ENCODE measurements at regions not wholly inside any gene's neighbourhood (a gene's known extent, or its start where the extent isn't known, plus 50 kb on each side); places are given as distances from the start of the nearest gene placed in this dataset.

DNA sequence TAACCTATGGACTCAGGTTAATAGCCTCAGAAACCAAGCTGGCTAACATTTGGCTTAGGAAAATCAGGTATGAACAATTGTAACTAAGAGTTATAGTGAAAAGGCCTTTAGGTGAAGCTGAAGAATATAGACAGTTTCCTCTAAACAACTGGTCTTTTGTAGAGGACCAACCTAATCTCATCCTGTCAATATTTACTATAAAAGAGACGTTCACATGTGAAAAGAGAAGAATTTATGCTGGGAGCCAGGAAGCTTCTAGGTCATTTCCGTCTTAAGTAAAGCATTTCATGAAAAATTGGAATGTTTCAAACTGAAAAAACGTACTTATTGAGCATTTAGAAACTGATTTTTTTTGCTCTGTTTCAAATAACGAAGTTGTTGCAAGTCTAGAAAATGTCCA is 764.3 kb upstream of the GOLIM4 start (continued):
- TF ChIP-seq MAZ (IDR thresholded peaks at IDR 0.05; ENCODE audit: borderline replicate concordance, low read depth, low read length) (no peak), MAZ (CRISPR knock-in tag; IDR thresholded peaks at IDR 0.05; ENCODE audit: low read depth) (no peak), HNRNPL (IDR thresholded peaks at IDR 0.05; ENCODE audit: low read depth, low read length) (no peak), SMAD3 (CRISPR knock-in tag; IDR thresholded peaks at IDR 0.05) (peak; percentile 46; the same call in 1 of the 2 replicates), MAFF (IDR thresholded peaks at IDR 0.05; ENCODE audit: low read depth, low read length) (no peak), ZMAT3 (CRISPR knock-in tag; conservative IDR thresholded peaks at IDR 0.05) (no peak), KDM2A (CRISPR knock-in tag; IDR thresholded peaks at IDR 0.05; ENCODE audit: borderline replicate concordance, low read depth) (no peak), ZNF766 (CRISPR knock-in tag; IDR thresholded peaks at IDR 0.05; ENCODE audit: borderline replicate concordance) (no peak), GTF3A (CRISPR knock-in tag; conservative IDR thresholded peaks at IDR 0.05) (no peak), YY1 (IDR thresholded peaks at IDR 0.05; ENCODE audit: insufficient read depth, insufficient replicate concordance, low read depth, low read length) (no peak), ZNF891 (CRISPR knock-in tag; IDR thresholded peaks at IDR 0.05) (no peak), HMG20A (CRISPR knock-in tag; IDR thresholded peaks at IDR 0.05; ENCODE audit: borderline replicate concordance) (peak; percentile 46; the same call in 1 of the 2 replicates), ZFAT (CRISPR knock-in tag; conservative IDR thresholded peaks at IDR 0.05) (no peak), ZNF614 (CRISPR knock-in tag; IDR thresholded peaks at IDR 0.05; ENCODE audit: borderline replicate concordance) (no peak), CCDC6 (CRISPR knock-in tag; IDR thresholded peaks at IDR 0.05) (no peak)
- TF ChIP-seq, protein P1, sequence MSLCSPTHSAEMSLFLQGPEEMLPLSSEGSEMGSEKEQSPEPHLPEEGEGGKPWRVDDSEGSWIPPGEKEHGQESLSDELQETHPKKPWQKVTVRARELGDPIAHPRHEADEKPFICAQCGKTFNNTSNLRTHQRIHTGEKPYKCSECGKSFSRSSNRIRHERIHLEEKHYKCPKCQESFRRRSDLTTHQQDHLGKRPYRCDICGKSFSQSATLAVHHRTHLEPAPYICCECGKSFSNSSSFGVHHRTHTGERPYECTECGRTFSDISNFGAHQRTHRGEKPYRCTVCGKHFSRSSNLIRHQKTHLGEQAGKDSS (CRISPR knock-in tag; IDR thresholded peaks at IDR 0.05; ENCODE audit: borderline replicate concordance, low read depth): no peak
- TF ChIP-seq, protein P2, sequence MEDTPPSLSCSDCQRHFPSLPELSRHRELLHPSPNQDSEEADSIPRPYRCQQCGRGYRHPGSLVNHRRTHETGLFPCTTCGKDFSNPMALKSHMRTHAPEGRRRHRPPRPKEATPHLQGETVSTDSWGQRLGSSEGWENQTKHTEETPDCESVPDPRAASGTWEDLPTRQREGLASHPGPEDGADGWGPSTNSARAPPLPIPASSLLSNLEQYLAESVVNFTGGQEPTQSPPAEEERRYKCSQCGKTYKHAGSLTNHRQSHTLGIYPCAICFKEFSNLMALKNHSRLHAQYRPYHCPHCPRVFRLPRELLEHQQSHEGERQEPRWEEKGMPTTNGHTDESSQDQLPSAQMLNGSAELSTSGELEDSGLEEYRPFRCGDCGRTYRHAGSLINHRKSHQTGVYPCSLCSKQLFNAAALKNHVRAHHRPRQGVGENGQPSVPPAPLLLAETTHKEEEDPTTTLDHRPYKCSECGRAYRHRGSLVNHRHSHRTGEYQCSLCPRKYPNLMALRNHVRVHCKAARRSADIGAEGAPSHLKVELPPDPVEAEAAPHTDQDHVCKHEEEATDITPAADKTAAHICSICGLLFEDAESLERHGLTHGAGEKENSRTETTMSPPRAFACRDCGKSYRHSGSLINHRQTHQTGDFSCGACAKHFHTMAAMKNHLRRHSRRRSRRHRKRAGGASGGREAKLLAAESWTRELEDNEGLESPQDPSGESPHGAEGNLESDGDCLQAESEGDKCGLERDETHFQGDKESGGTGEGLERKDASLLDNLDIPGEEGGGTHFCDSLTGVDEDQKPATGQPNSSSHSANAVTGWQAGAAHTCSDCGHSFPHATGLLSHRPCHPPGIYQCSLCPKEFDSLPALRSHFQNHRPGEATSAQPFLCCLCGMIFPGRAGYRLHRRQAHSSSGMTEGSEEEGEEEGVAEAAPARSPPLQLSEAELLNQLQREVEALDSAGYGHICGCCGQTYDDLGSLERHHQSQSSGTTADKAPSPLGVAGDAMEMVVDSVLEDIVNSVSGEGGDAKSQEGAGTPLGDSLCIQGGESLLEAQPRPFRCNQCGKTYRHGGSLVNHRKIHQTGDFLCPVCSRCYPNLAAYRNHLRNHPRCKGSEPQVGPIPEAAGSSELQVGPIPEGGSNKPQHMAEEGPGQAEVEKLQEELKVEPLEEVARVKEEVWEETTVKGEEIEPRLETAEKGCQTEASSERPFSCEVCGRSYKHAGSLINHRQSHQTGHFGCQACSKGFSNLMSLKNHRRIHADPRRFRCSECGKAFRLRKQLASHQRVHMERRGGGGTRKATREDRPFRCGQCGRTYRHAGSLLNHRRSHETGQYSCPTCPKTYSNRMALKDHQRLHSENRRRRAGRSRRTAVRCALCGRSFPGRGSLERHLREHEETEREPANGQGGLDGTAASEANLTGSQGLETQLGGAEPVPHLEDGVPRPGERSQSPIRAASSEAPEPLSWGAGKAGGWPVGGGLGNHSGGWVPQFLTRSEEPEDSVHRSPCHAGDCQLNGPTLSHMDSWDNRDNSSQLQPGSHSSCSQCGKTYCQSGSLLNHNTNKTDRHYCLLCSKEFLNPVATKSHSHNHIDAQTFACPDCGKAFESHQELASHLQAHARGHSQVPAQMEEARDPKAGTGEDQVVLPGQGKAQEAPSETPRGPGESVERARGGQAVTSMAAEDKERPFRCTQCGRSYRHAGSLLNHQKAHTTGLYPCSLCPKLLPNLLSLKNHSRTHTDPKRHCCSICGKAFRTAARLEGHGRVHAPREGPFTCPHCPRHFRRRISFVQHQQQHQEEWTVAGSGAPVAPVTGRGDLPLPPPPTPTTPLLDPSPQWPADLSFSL (CRISPR knock-in tag; IDR thresholded peaks at IDR 0.05): no peak
- TF ChIP-seq, protein P3, sequence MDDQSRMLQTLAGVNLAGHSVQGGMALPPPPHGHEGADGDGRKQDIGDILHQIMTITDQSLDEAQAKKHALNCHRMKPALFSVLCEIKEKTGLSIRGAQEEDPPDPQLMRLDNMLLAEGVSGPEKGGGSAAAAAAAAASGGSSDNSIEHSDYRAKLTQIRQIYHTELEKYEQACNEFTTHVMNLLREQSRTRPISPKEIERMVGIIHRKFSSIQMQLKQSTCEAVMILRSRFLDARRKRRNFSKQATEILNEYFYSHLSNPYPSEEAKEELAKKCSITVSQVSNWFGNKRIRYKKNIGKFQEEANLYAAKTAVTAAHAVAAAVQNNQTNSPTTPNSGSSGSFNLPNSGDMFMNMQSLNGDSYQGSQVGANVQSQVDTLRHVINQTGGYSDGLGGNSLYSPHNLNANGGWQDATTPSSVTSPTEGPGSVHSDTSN (CRISPR knock-in tag; IDR thresholded peaks at IDR 0.05; ENCODE audit: borderline replicate concordance): no peak
- TF ChIP-seq, protein P4, sequence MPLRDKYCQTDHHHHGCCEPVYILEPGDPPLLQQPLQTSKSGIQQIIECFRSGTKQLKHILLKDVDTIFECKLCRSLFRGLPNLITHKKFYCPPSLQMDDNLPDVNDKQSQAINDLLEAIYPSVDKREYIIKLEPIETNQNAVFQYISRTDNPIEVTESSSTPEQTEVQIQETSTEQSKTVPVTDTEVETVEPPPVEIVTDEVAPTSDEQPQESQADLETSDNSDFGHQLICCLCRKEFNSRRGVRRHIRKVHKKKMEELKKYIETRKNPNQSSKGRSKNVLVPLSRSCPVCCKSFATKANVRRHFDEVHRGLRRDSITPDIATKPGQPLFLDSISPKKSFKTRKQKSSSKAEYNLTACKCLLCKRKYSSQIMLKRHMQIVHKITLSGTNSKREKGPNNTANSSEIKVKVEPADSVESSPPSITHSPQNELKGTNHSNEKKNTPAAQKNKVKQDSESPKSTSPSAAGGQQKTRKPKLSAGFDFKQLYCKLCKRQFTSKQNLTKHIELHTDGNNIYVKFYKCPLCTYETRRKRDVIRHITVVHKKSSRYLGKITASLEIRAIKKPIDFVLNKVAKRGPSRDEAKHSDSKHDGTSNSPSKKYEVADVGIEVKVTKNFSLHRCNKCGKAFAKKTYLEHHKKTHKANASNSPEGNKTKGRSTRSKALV (CRISPR knock-in tag; IDR thresholded peaks at IDR 0.05): no peak
- TF ChIP-seq, protein P5, sequence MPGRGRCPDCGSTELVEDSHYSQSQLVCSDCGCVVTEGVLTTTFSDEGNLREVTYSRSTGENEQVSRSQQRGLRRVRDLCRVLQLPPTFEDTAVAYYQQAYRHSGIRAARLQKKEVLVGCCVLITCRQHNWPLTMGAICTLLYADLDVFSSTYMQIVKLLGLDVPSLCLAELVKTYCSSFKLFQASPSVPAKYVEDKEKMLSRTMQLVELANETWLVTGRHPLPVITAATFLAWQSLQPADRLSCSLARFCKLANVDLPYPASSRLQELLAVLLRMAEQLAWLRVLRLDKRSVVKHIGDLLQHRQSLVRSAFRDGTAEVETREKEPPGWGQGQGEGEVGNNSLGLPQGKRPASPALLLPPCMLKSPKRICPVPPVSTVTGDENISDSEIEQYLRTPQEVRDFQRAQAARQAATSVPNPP (CRISPR knock-in tag; IDR thresholded peaks at IDR 0.05): no peak
